Right renal cortex interstitium (tissue), 3 donors: ENCODE measurements at regions not wholly inside any gene's neighbourhood (a gene's known extent, or its start where the extent isn't known, plus 50 kb on each side); places are given as distances from the start of the nearest gene placed in this dataset.

Experiments
- DNase-seq, 3 donors: peaks; one replicate each; pipeline ENCODE4 v3.0.0-alpha.2; 2013; ENCODE audit warnings: low read depth in 3 of 3, low spot score in 2 of 3

GRCh38 chr15:95567686-95568085 is 762.8 kb upstream of the NR2F2 start:
- DNase-seq = no peak

GRCh38 chr15:95574053-95574452 is 756.4 kb upstream of the NR2F2 start:
- no peak for DNase-seq

- no peak for DNase-seq
Measured at GRCh38 chr15:95577927-95578326, 752.6 kb upstream of the NR2F2 start.

GRCh38 chr15:95580121-95580520 is 750.4 kb upstream of the NR2F2 start:
- no peak for DNase-seq

- no peak for DNase-seq
Measured at GRCh38 chr15:95581595-95581994, 748.9 kb upstream of the NR2F2 start.

GRCh38 chr15:95584088-95584487 is 746.4 kb upstream of the NR2F2 start:
- no peak for DNase-seq

GRCh38 chr15:95588056-95588455 is 742.4 kb upstream of the NR2F2 start:
- no peak for DNase-seq

GRCh38 chr15:95590533-95591044 is 739.9 kb upstream of the NR2F2 start:
- no peak for DNase-seq

GRCh38 chr15:95591270-95591669 is 739.2 kb upstream of the NR2F2 start:
- no peak for DNase-seq

GRCh38 chr15:95591886-95592285 is 738.6 kb upstream of the NR2F2 start:
- no peak for DNase-seq

GRCh38 chr15:95594496-95594895 is 736.0 kb upstream of the NR2F2 start:
- DNase-seq = no peak

- no peak for DNase-seq
Measured at GRCh38 chr15:95595759-95596158, 734.7 kb upstream of the NR2F2 start.

GRCh38 chr15:95596496-95596895 is 734.0 kb upstream of the NR2F2 start:
- DNase-seq = no peak

- no peak for DNase-seq
Measured at GRCh38 chr15:95598251-95598855, 732.1 kb upstream of the NR2F2 start.

- DNase-seq = no peak
Measured at GRCh38 chr15:95600367-95600766, 730.1 kb upstream of the NR2F2 start.

- no peak for DNase-seq
Measured at GRCh38 chr15:95600884-95601283, 729.6 kb upstream of the NR2F2 start.

- DNase-seq = no peak
Measured at GRCh38 chr15:95601525-95601924, 729.0 kb upstream of the NR2F2 start.

- no peak for DNase-seq
Measured at GRCh38 chr15:95603802-95604201, 726.7 kb upstream of the NR2F2 start.

GRCh38 chr15:95604634-95605036 is 725.9 kb upstream of the NR2F2 start:
- DNase-seq = no peak

- no peak for DNase-seq
Measured at GRCh38 chr15:95605098-95605497, 725.4 kb upstream of the NR2F2 start.

GRCh38 chr15:95606551-95606950 is 723.9 kb upstream of the NR2F2 start:
- DNase-seq = no peak

GRCh38 chr15:95608371-95608770 is 722.1 kb upstream of the NR2F2 start:
- DNase-seq = no peak

GRCh38 chr15:95609096-95609495 is 721.4 kb upstream of the NR2F2 start:
- DNase-seq = no peak
